ENCODE measurements at regions not wholly inside any gene's neighbourhood (a gene's known extent, or its start where the extent isn't known, plus 50 kb on each side); places are given as distances from the start of the nearest gene placed in this dataset.
"Not testable (repeated sequence)": the region's sequence is repeated elsewhere in the genome, so short reads cannot be mapped to it uniquely, and the experiment has no call there.

GRCh38 chr2:121052521-121052920 is 232.5 kb downstream of the TFCP2L1 start:
- DNase-seq (ENCODE audit: low read depth), result no peak

GRCh38 chr2:121055088-121055487 is 229.9 kb downstream of the TFCP2L1 start:
- no peak for DNase-seq (ENCODE audit: low read depth)

- DNase-seq (ENCODE audit: low read depth), result no peak
These were observed 229.5 kb downstream of the TFCP2L1 start for GRCh38 chr2:121055501-121055900.

GRCh38 chr2:121058852-121059558 is 226.0 kb downstream of the TFCP2L1 start:
- DNase-seq (ENCODE audit: low read depth), result no peak

- DNase-seq (ENCODE audit: low read depth), result no peak
These were observed 225.1 kb downstream of the TFCP2L1 start for GRCh38 chr2:121059651-121060649.

- no peak for DNase-seq (ENCODE audit: low read depth)
These were observed 223.4 kb downstream of the TFCP2L1 start for GRCh38 chr2:121061633-121062032.

GRCh38 chr2:121063471-121063870 is 221.5 kb downstream of the TFCP2L1 start:
- DNase-seq (ENCODE audit: low read depth), result no peak

GRCh38 chr2:121064186-121064585 is 220.8 kb downstream of the TFCP2L1 start:
- DNase-seq (ENCODE audit: low read depth), result no peak

GRCh38 chr2:121065239-121065638 is 219.8 kb downstream of the TFCP2L1 start:
- no peak for DNase-seq (ENCODE audit: low read depth)

- no peak for DNase-seq (ENCODE audit: low read depth)
These were observed 218.5 kb downstream of the TFCP2L1 start for GRCh38 chr2:121066526-121066925.

- no peak for DNase-seq (ENCODE audit: low read depth)
These were observed 216.2 kb downstream of the TFCP2L1 start for GRCh38 chr2:121068851-121069250.

GRCh38 chr2:121069434-121069969 is 215.5 kb downstream of the TFCP2L1 start:
- no peak for DNase-seq (ENCODE audit: low read depth)

- DNase-seq (ENCODE audit: low read depth), result not testable (repeated sequence)
These were observed 214.9 kb downstream of the TFCP2L1 start for GRCh38 chr2:121070061-121070460.

GRCh38 chr2:121071034-121071504 is 213.9 kb downstream of the TFCP2L1 start:
- no peak for DNase-seq (ENCODE audit: low read depth)

- no peak for DNase-seq (ENCODE audit: low read depth)
These were observed 212.2 kb downstream of the TFCP2L1 start for GRCh38 chr2:121072784-121073183.

- no peak for DNase-seq (ENCODE audit: low read depth)
These were observed 211.4 kb downstream of the TFCP2L1 start for GRCh38 chr2:121073320-121074210.

- no peak for DNase-seq (ENCODE audit: low read depth)
These were observed 210.6 kb downstream of the TFCP2L1 start for GRCh38 chr2:121074293-121074932.

- DNase-seq (ENCODE audit: low read depth), result peak; percentile 91
These were observed 209.9 kb downstream of the TFCP2L1 start for GRCh38 chr2:121075006-121075551.

- no peak for DNase-seq (ENCODE audit: low read depth)
These were observed 209.1 kb downstream of the TFCP2L1 start for GRCh38 chr2:121075641-121076497.

GRCh38 chr2:121076498-121076820 is 208.5 kb downstream of the TFCP2L1 start:
- DNase-seq (ENCODE audit: low read depth), result no peak

Measured in non-pigmented ciliary epithelial cell (primary cell).